Subcutaneous abdominal adipose tissue (tissue), 5 donors: ENCODE measurements at regions not wholly inside any gene's neighbourhood (a gene's known extent, or its start where the extent isn't known, plus 50 kb on each side); places are given as distances from the start of the nearest gene placed in this dataset.

Experiments used
- H3K27ac ChIP-seq: one replicate; pipeline ENCODE4 v1.7.0; 2013; ENCODE audit warnings: low read depth, mild to moderate bottlenecking, inconsistent platforms, low read length, moderate library complexity
- H3K27me3 ChIP-seq, 5 donors: one replicate each; pipeline ENCODE4 v1.7.0; 2013; ENCODE audit warnings: low read length in 5 of 5, inconsistent platforms in 1 of 5; ENCODE audit not compliant: control insufficient read depth in 5 of 5, insufficient read depth in 4 of 5
- H3K36me3 ChIP-seq, 5 donors: one replicate each; pipeline ENCODE4 v1.7.0; 2013; ENCODE audit warnings: low read length in 5 of 5; ENCODE audit not compliant: control insufficient read depth in 5 of 5, insufficient read depth in 5 of 5
- H3K4me1 ChIP-seq, 5 donors: one replicate each; pipeline ENCODE4 v1.7.0; 2013; ENCODE audit warnings: low read length in 5 of 5, mild to moderate bottlenecking in 3 of 5, moderate library complexity in 1 of 5; ENCODE audit not compliant: control insufficient read depth in 5 of 5, insufficient read depth in 5 of 5
- H3K4me3 ChIP-seq, 5 donors: one replicate each; pipeline ENCODE4 v1.7.0; 2013; ENCODE audit warnings: low read length in 5 of 5, low read depth in 1 of 5
- H3K9ac ChIP-seq, 5 donors: one replicate each; pipeline ENCODE4 v1.7.0; 2013; ENCODE audit warnings: low read length in 5 of 5, mild to moderate bottlenecking in 4 of 5, moderate library complexity in 3 of 5
- H3K9me3 ChIP-seq, 5 donors: one replicate each; pipeline ENCODE4 v1.7.0; 2013; ENCODE audit warnings: low read length in 5 of 5; ENCODE audit not compliant: control insufficient read depth in 5 of 5
- donor health status: healthy.
- donor health status: healthy.
- donor health status: healthy.
- donor health status: healthy.
- donor health status: healthy.

- no peaks in the 10 kb centered on the region for H3K4me1 ChIP-seq
- H3K36me3 ChIP-seq = no peaks in the 10 kb centered on the region
- H3K9me3 ChIP-seq = peaks cover 0 to 4% (median 0%) of the 10 kb centered on the region in 5 donors
- no peak overlapping the region for H3K9ac ChIP-seq
- H3K27me3 ChIP-seq = peaks cover 3 to 21% (median 11%) of the 10 kb centered on the region in 5 donors
- no peak overlapping the region for H3K4me3 ChIP-seq
- no peak overlapping the region for H3K27ac ChIP-seq
Observed at GRCh38 chr1:4121293-4121684, 221.2 kb upstream of the C1orf174 start.

GRCh38 chr1:4121834-4122512, 221.9 kb upstream of the C1orf174 start:
- Histone ChIP-seq H3K9me3 (peaks cover 0 to 8% (median 4%) of the 10 kb centered on the region in 5 donors), H3K9ac (no peak overlapping the region), H3K27me3 (peaks cover 3 to 21% (median 11%) of the 10 kb centered on the region in 5 donors), H3K4me3 (no peak overlapping the region), H3K4me1 (no peaks in the 10 kb centered on the region), H3K36me3 (no peaks in the 10 kb centered on the region), H3K27ac (no peak overlapping the region)

- H3K9ac ChIP-seq = no peak overlapping the region
- no peaks in the 10 kb centered on the region for H3K4me1 ChIP-seq
- H3K9me3 ChIP-seq = peaks cover 0 to 12% (median 5%) of the 10 kb centered on the region in 5 donors
- no peak overlapping the region for H3K4me3 ChIP-seq
- no peak overlapping the region for H3K27ac ChIP-seq
- H3K27me3 ChIP-seq = peaks cover 3 to 21% (median 11%) of the 10 kb centered on the region in 5 donors
- no peaks in the 10 kb centered on the region for H3K36me3 ChIP-seq
Observed at GRCh38 chr1:4122513-4123160, 222.6 kb upstream of the C1orf174 start.

GRCh38 chr1:4124631-4125145, 224.6 kb upstream of the C1orf174 start:
- Histone ChIP-seq H3K4me1 (no peaks in the 10 kb centered on the region), H3K9ac (no peak overlapping the region), H3K27ac (no peak overlapping the region), H3K4me3 (no peak overlapping the region), H3K9me3 (peaks cover 0 to 12% (median 5%) of the 10 kb centered on the region in 5 donors), H3K36me3 (no peaks in the 10 kb centered on the region), H3K27me3 (peaks cover 0 to 13% (median 4%) of the 10 kb centered on the region in 5 donors)

- no peaks in the 10 kb centered on the region for H3K36me3 ChIP-seq
- no peak overlapping the region for H3K4me3 ChIP-seq
- H3K4me1 ChIP-seq = no peaks in the 10 kb centered on the region
- no peak overlapping the region for H3K9ac ChIP-seq
- no peak overlapping the region for H3K27ac ChIP-seq
- H3K27me3 ChIP-seq = peaks cover 0 to 12% (median 11%) of the 10 kb centered on the region in 5 donors
- peaks cover 0 to 12% (median 5%) of the 10 kb centered on the region in 5 donors for H3K9me3 ChIP-seq
Observed at GRCh38 chr1:4126251-4126650, 226.2 kb upstream of the C1orf174 start.

- H3K9me3 ChIP-seq = peaks cover 0 to 12% (median 5%) of the 10 kb centered on the region in 5 donors
Observed at GRCh38 chr1:4126731-4127591, 226.9 kb upstream of the C1orf174 start.

GRCh38 chr1:4127592-4128140, 227.6 kb upstream of the C1orf174 start:
- Histone ChIP-seq H3K27ac (no peak overlapping the region), H3K36me3 (no peaks in the 10 kb centered on the region), H3K9me3 (peaks cover 0 to 11% (median 5%) of the 10 kb centered on the region in 5 donors), H3K4me1 (no peaks in the 10 kb centered on the region), H3K27me3 (peaks cover 0 to 12% (median 8%) of the 10 kb centered on the region in 5 donors), H3K9ac (no peak overlapping the region), H3K4me3 (no peak overlapping the region)

More at GRCh38 chr1:4126731-4127591, 226.9 kb upstream of the C1orf174 start:
- Histone ChIP-seq H3K36me3 (no peaks in the 10 kb centered on the region), H3K4me1 (no peaks in the 10 kb centered on the region), H3K4me3 (no peak overlapping the region), H3K9ac (no peak overlapping the region), H3K27me3 (peaks cover 0 to 12% (median 8%) of the 10 kb centered on the region in 5 donors), H3K27ac (no peak overlapping the region)

GRCh38 chr1:4128616-4129015, 228.5 kb upstream of the C1orf174 start:
- no peak overlapping the region for H3K9ac ChIP-seq
- H3K27me3 ChIP-seq = peaks cover 0 to 16% (median 8%) of the 10 kb centered on the region in 5 donors
- no peak overlapping the region for H3K27ac ChIP-seq
- no peak overlapping the region for H3K4me3 ChIP-seq
- H3K9me3 ChIP-seq = peaks cover 0 to 8% (median 5%) of the 10 kb centered on the region in 5 donors
- H3K36me3 ChIP-seq = no peaks in the 10 kb centered on the region
- no peaks in the 10 kb centered on the region for H3K4me1 ChIP-seq

- H3K4me3 ChIP-seq = no peak overlapping the region
- no peaks in the 10 kb centered on the region for H3K4me1 ChIP-seq
- H3K9me3 ChIP-seq = peaks cover 0 to 8% (median 5%) of the 10 kb centered on the region in 5 donors
- H3K27ac ChIP-seq = no peak overlapping the region
- H3K36me3 ChIP-seq = no peaks in the 10 kb centered on the region
- H3K27me3 ChIP-seq = peaks cover 0 to 17% (median 8%) of the 10 kb centered on the region in 5 donors
- no peak overlapping the region for H3K9ac ChIP-seq
Observed at GRCh38 chr1:4129693-4130092, 229.6 kb upstream of the C1orf174 start.
